Keratinocyte (primary cell): ENCODE measurements at regions not wholly inside any gene's neighbourhood (a gene's known extent, or its start where the extent isn't known, plus 50 kb on each side); places are given as distances from the start of the nearest gene placed in this dataset.

Source experiments
- CTCF ChIP-seq, 3 experiments: IDR thresholded peaks in 1 of 3; conservative IDR thresholded peaks in 1 of 3; optimal IDR thresholded peaks in 1 of 3; 2 replicates in 2 of 3; 3 replicates in 1 of 3; pipeline versions ENCODE3 to v1.5.1; 2011; ENCODE audit warnings: low read length in 3 of 3, mild to moderate bottlenecking in 3 of 3, moderate library complexity in 2 of 3, control low read depth in 1 of 3, inconsistent platforms in 1 of 3; ENCODE audit not compliant: insufficient read depth in 2 of 3; ENCODE audit errors: extremely low read depth in 1 of 3
- EZH2 ChIP-seq: IDR thresholded peaks from one replicate; pipeline ENCODE4 v1.6.1; 2012; ENCODE audit warnings: inconsistent platforms, mild to moderate bottlenecking, low read length, moderate library complexity

GRCh38 chr4:32163125-32163524, 1443.0 kb downstream of the PCDH7 start:
- no peak for TF ChIP-seq CTCF (optimal IDR thresholded peaks at IDR 0.05 in 1 of 3, IDR thresholded peaks at IDR 0.05 in 1 of 3, conservative IDR thresholded peaks at IDR 0.05 in 1 of 3; ENCODE audit: extremely low read depth in 1 of 3, insufficient read depth in 2 of 3, low read length in 3 of 3)
- TF ChIP-seq EZH2 = no peak
